HepG2 (cell line): ENCODE measurements at regions not wholly inside any gene's neighbourhood (a gene's known extent, or its start where the extent isn't known, plus 50 kb on each side); places are given as distances from the start of the nearest gene placed in this dataset.

Experiments
- ATF6 ChIP-seq: sonication (generic); formaldehyde crosslinking; conservative IDR thresholded peaks from 2 replicates; pipeline ENCODE4 v1.4.0; 2020; ENCODE audit warnings: missing genetic modification reagents
- FOXJ3 ChIP-seq: sonication (generic); formaldehyde crosslinking; IDR thresholded peaks from 2 replicates; pipeline ENCODE4 v1.4.0; 2020; ENCODE audit warnings: missing genetic modification reagents, mild to moderate bottlenecking, borderline replicate concordance
- GPBP1L1 ChIP-seq: sonication (generic); formaldehyde crosslinking; IDR thresholded peaks from 2 replicates; pipeline ENCODE4 v1.5.0; 2020; ENCODE audit warnings: mild to moderate bottlenecking, missing genetic modification reagents
- PBX2 ChIP-seq: IDR thresholded peaks from 2 replicates; pipeline ENCODE4 v1.6.1; 2016; ENCODE audit warnings: control low read depth
- RELA ChIP-seq: sonication (generic); formaldehyde crosslinking; IDR thresholded peaks from 2 replicates; pipeline ENCODE4 v1.4.0; 2020; ENCODE audit warnings: missing genetic modification reagents
- ZBTB43 ChIP-seq: sonication (generic); formaldehyde crosslinking; conservative IDR thresholded peaks from 2 replicates; pipeline ENCODE4 v1.4.0; 2020; ENCODE audit warnings: missing genetic modification reagents
- ZBTB46 ChIP-seq: sonication (generic); formaldehyde crosslinking; IDR thresholded peaks from 2 replicates; pipeline ENCODE4 v1.4.0; 2020; ENCODE audit warnings: mild to moderate bottlenecking, missing genetic modification reagents, borderline replicate concordance

GRCh38 chr12:16946704-16947103 is 340.7 kb upstream of the LMO3 start (continued):
- TF ChIP-seq ZBTB46 (CRISPR knock-in tag) (no peak), ZBTB43 (no peak), FOXJ3 (CRISPR knock-in tag) (no peak), GPBP1L1 (no peak), ATF6 (CRISPR knock-in tag) (no peak), RELA (CRISPR knock-in tag) (no peak), PBX2 (no peak)
